ENCODE measurements at regions not wholly inside any gene's neighbourhood (a gene's known extent, or its start where the extent isn't known, plus 50 kb on each side); places are given as distances from the start of the nearest gene placed in this dataset.

DNA sequence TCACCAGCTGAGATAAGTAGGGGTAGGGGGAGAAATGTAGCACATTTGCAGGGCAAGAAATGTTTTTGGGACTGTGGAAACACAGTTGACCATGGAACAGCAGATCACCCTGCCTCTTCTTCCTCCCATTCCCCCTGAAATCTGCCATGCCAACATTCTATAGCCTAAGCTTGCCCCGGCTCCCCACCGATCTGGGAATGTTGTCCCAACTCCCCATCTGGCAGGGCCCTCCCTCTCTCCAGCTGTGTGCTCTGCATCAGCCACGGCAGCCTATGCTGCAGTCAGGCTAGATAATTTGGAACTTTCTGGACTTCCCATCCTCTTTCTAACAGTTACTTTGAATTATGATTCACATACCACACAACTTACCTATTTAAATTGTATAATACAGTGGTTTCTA, 425.1 kb upstream of the RAB6C start:
- TF ChIP-seq, protein P1, sequence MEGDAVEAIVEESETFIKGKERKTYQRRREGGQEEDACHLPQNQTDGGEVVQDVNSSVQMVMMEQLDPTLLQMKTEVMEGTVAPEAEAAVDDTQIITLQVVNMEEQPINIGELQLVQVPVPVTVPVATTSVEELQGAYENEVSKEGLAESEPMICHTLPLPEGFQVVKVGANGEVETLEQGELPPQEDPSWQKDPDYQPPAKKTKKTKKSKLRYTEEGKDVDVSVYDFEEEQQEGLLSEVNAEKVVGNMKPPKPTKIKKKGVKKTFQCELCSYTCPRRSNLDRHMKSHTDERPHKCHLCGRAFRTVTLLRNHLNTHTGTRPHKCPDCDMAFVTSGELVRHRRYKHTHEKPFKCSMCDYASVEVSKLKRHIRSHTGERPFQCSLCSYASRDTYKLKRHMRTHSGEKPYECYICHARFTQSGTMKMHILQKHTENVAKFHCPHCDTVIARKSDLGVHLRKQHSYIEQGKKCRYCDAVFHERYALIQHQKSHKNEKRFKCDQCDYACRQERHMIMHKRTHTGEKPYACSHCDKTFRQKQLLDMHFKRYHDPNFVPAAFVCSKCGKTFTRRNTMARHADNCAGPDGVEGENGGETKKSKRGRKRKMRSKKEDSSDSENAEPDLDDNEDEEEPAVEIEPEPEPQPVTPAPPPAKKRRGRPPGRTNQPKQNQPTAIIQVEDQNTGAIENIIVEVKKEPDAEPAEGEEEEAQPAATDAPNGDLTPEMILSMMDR (IDR thresholded peaks at IDR 0.05): no peak
- no peak for TF ChIP-seq POLR2A (IDR thresholded peaks at IDR 0.05)

Measured in testis (tissue), 2 donors.